ENCODE measurements at regions not wholly inside any gene's neighbourhood (a gene's known extent, or its start where the extent isn't known, plus 50 kb on each side); places are given as distances from the start of the nearest gene placed in this dataset.

DNA sequence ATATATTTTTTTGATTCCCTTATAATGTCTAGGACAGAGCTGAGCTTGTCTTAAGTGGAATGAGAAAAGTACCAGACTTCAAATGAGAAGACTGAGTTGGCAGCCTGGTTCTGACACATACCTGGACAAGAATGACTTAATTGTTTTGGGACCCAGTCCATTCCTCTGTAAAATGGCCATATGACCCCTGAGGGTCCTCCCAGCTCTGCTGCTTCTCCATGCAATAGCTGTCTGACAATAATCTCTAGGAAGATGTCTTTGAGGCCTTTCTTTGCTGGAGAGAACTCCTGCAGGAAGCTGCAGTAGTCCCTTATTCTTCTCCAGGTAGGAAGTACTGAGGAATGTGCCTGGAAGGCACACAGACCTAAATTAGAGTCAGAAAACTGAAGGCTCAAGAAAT is 55.9 kb upstream of the SLIT3 start:
- H3K4me1 ChIP-seq = no peaks in the 10 kb centered on the region
- Mint-ChIP-seq H3K27me3 (ENCODE audit: insufficient read depth, unreplicated experiment) (no peaks in the 10 kb centered on the region), H3K9me3 (ENCODE audit: unreplicated experiment) (peaks cover 5% of the 10 kb centered on the region), H3K4me3 (ENCODE audit: unreplicated experiment) (no peak overlapping the region), H3K27ac (ENCODE audit: unreplicated experiment) (no peak overlapping the region), H3K36me3 (ENCODE audit: insufficient read depth, unreplicated experiment) (no peaks in the 10 kb centered on the region), H3K4me1 (ENCODE audit: low read depth, unreplicated experiment) (peaks cover 13% of the 10 kb centered on the region)
- no peak for DNase-seq
- no peaks in the 10 kb centered on the region for H3K27me3 ChIP-seq (replicated peaks; ENCODE audit: control insufficient read depth, insufficient read depth, low read length)
- no TSS peak for BruUV-seq (replicated peaks)
- no peaks in the 10 kb centered on the region for H3K36me3 ChIP-seq (ENCODE audit: control insufficient read depth, insufficient read depth, low read length)
- intact Hi-C loops (cut with micrococcal nuclease; ENCODE audit: unreplicated experiment) = loop anchor here (10.0 kb wide), 1 partner anchor 158 kb away; no protein-coding TSS in a partner anchor
- H3K4me3 ChIP-seq (ENCODE audit: low read depth, low read length) = no peak overlapping the region
- H3K9me3 ChIP-seq = no peaks in the 10 kb centered on the region
- TF ChIP-seq, protein P1, sequence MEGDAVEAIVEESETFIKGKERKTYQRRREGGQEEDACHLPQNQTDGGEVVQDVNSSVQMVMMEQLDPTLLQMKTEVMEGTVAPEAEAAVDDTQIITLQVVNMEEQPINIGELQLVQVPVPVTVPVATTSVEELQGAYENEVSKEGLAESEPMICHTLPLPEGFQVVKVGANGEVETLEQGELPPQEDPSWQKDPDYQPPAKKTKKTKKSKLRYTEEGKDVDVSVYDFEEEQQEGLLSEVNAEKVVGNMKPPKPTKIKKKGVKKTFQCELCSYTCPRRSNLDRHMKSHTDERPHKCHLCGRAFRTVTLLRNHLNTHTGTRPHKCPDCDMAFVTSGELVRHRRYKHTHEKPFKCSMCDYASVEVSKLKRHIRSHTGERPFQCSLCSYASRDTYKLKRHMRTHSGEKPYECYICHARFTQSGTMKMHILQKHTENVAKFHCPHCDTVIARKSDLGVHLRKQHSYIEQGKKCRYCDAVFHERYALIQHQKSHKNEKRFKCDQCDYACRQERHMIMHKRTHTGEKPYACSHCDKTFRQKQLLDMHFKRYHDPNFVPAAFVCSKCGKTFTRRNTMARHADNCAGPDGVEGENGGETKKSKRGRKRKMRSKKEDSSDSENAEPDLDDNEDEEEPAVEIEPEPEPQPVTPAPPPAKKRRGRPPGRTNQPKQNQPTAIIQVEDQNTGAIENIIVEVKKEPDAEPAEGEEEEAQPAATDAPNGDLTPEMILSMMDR (IDR thresholded peaks at IDR 0.05; ENCODE audit: insufficient read depth in 1 of 2, low read depth in 1 of 2, low read length in 1 of 2, severe bottlenecking in 1 of 2, unreplicated experiment in 1 of 2) = no peak
- CTCF ChIA-PET = interaction anchor here (0.6 kb wide), 1 partner anchor 648 kb away, joined by 3 read pairs; no protein-coding TSS in a partner anchor
- POLR2A ChIA-PET = no interaction called here

DNA sequence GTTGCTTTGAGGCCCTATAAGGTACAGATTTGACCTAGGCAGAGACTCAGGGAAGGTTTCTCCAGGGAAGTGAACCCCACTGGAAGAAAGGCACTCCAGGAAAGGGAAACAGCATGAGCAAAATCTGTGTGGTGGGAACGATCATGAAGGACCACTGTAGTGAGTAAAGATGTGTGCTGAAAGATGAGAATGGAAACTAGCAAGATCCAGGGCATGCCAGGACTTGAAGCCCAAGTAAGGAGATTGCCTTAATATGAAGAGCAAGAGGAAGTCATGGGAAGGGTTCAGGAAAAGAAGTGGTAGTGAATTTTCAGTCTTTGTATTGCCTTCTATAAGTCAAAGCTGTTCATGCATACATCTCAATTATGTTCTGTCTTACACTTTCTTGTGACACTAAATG is 55.2 kb upstream of the SLIT3 start:
- peaks cover under 1% of the 10 kb centered on the region; the same call in 1 of the 2 replicates for H3K4me1 ChIP-seq
- TF ChIP-seq, protein P1 (IDR thresholded peaks at IDR 0.05; ENCODE audit: insufficient read depth in 1 of 2, low read depth in 1 of 2, low read length in 1 of 2, severe bottlenecking in 1 of 2, unreplicated experiment in 1 of 2) = no peak
- Mint-ChIP-seq H3K36me3 (ENCODE audit: insufficient read depth, unreplicated experiment) (no peaks in the 10 kb centered on the region), H3K27me3 (ENCODE audit: insufficient read depth, unreplicated experiment) (no peaks in the 10 kb centered on the region), H3K4me3 (ENCODE audit: unreplicated experiment) (no peak overlapping the region), H3K9me3 (ENCODE audit: unreplicated experiment) (peaks cover 9% of the 10 kb centered on the region), H3K27ac (ENCODE audit: unreplicated experiment) (no peak overlapping the region), H3K4me1 (ENCODE audit: low read depth, unreplicated experiment) (peaks cover 13% of the 10 kb centered on the region)
- intact Hi-C loops (cut with micrococcal nuclease; ENCODE audit: unreplicated experiment) = loop anchor here (10.0 kb wide), 1 partner anchor 159 kb away; no protein-coding TSS in a partner anchor
- no TSS peak for BruUV-seq (replicated peaks)
- ChIA-PET POLR2A (no interaction called here), CTCF (no interaction called here)
- no peaks in the 10 kb centered on the region for H3K36me3 ChIP-seq (ENCODE audit: control insufficient read depth, insufficient read depth, low read length)
- no peak for DNase-seq
- H3K4me3 ChIP-seq (ENCODE audit: low read depth, low read length) = no peak overlapping the region
- no peaks in the 10 kb centered on the region for H3K9me3 ChIP-seq
- no peaks in the 10 kb centered on the region for H3K27me3 ChIP-seq (replicated peaks; ENCODE audit: control insufficient read depth, insufficient read depth, low read length)

DNA sequence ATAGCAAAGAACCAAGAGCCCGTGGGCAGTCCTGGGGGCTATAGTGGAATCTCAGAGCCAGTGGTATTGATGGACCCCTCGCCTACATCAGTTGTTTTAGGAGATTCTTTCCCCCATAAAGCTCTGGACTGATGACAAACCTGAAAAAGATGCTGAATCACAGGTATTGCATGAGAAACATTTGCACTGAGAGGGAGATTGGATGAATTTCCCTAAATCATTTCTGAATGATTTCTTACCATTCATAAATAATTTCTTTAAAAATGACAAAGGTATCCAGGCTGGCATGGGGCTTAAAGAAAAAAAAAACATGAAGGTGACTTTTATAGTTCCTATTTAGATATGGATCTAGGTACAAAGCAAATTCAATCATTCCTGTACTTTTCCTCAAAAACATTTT is 54.0 kb upstream of the SLIT3 start:
- H3K9me3 Mint-ChIP-seq (ENCODE audit: unreplicated experiment) = peaks cover 12% of the 10 kb centered on the region
- no peak overlapping the region for H3K4me3 Mint-ChIP-seq (ENCODE audit: unreplicated experiment)
- H3K27ac Mint-ChIP-seq (ENCODE audit: unreplicated experiment) = no peak overlapping the region
- H3K27me3 ChIP-seq (replicated peaks; ENCODE audit: control insufficient read depth, insufficient read depth, low read length) = no peaks in the 10 kb centered on the region
- no peak for DNase-seq
- peaks cover 13% of the 10 kb centered on the region for H3K4me1 ChIP-seq
- no peak overlapping the region for H3K4me3 ChIP-seq (ENCODE audit: low read depth, low read length)
- H3K27me3 Mint-ChIP-seq (ENCODE audit: insufficient read depth, unreplicated experiment) = no peaks in the 10 kb centered on the region
- TF ChIP-seq, protein P1 (IDR thresholded peaks at IDR 0.05; ENCODE audit: insufficient read depth in 1 of 2, low read depth in 1 of 2, low read length in 1 of 2, severe bottlenecking in 1 of 2, unreplicated experiment in 1 of 2) = no peak
- BruUV-seq (replicated peaks) = no TSS peak
- no peaks in the 10 kb centered on the region for H3K36me3 ChIP-seq (ENCODE audit: control insufficient read depth, insufficient read depth, low read length)
- H3K36me3 Mint-ChIP-seq (ENCODE audit: insufficient read depth, unreplicated experiment) = no peaks in the 10 kb centered on the region
- intact Hi-C loops (cut with micrococcal nuclease; ENCODE audit: unreplicated experiment) = loop anchor here (5.0 to 10.0 kb wide), 2 partner anchors 87 to 160 kb away; no protein-coding TSS in a partner anchor
- CTCF ChIA-PET = no interaction called here
- peaks cover 26% of the 10 kb centered on the region for H3K4me1 Mint-ChIP-seq (ENCODE audit: low read depth, unreplicated experiment)
- POLR2A ChIA-PET = no interaction called here
- H3K9me3 ChIP-seq = no peaks in the 10 kb centered on the region

Measured in Caco-2 (cell line).